H1 (cell line): ENCODE measurements at regions not wholly inside any gene's neighbourhood (a gene's known extent, or its start where the extent isn't known, plus 50 kb on each side); places are given as distances from the start of the nearest gene placed in this dataset.

Source experiments
- CTCF ChIA-PET: fragments of 300-600 bp; sonication (Branson Sonifier 250); formaldehyde crosslinking; loops from one replicate; lab custom pipeline; 2021; ENCODE audit not compliant: partially characterized antibody; lab: Charles Lee
- POLR2A ChIA-PET: fragments of 300-600 bp; sonication (Branson Sonifier 250); formaldehyde crosslinking; loops from one replicate; lab custom pipeline; 2021; ENCODE audit warnings: inconsistent platforms; ENCODE audit not compliant: partially characterized antibody; lab: Charles Lee
- DNase-seq, 2 experiments: peaks; one replicate each; pipeline versions ENCODE4 v3.0.0 to v3.0.0-alpha.2; 2010 to 2022; ENCODE audit warnings: low spot score in 2 of 2, low read depth in 1 of 2, mixed read lengths in 1 of 2
- FAIRE-seq: peaks from 2 replicates; lab custom pipeline; 2011; peaks lifted over from hg19 to GRCh38; lab: Jason Lieb, UNC
- H2AFZ ChIP-seq: 2 replicates; pipeline ENCODE4 v1.8.1; 2012; ENCODE audit warnings: low read length, inconsistent platforms
- H2AK5ac ChIP-seq: 2 replicates; pipeline ENCODE4 v1.6.1; 2013; ENCODE audit warnings: low read depth, low read length
- H2BK120ac ChIP-seq: replicated peaks from 2 replicates; pipeline ENCODE3; 2013; ENCODE audit warnings: low read depth, low read length, inconsistent platforms
- H2BK12ac ChIP-seq: 2 replicates; pipeline ENCODE4 v1.6.1; 2013; ENCODE audit warnings: low read depth, low read length
- H2BK15ac ChIP-seq: 2 replicates; pipeline ENCODE4 v1.6.1; 2013; ENCODE audit warnings: low read length
- H2BK20ac ChIP-seq: 2 replicates; pipeline ENCODE4 v1.6.1; 2013; ENCODE audit warnings: low read length
- H2BK5ac ChIP-seq: 2 replicates; pipeline ENCODE4 v1.6.1; 2013; ENCODE audit warnings: low read depth, low read length
- H3K14ac ChIP-seq: 2 replicates; pipeline ENCODE4 v1.6.1; 2013; ENCODE audit warnings: inconsistent platforms; ENCODE audit not compliant: insufficient read length
- H3K18ac ChIP-seq: 2 replicates; pipeline ENCODE4 v1.6.1; 2013; ENCODE audit warnings: low read length; ENCODE audit errors: extremely low read depth
- H3K23ac ChIP-seq: 2 replicates; pipeline ENCODE4 v1.6.1; 2013; ENCODE audit warnings: inconsistent platforms; ENCODE audit not compliant: insufficient read length
- H3K23me2 ChIP-seq: 2 replicates; pipeline ENCODE4 v1.6.1; 2013; ENCODE audit warnings: low read depth, low read length
- H3K27ac ChIP-seq: 2 replicates; pipeline ENCODE4 v1.6.1; 2011; ENCODE audit warnings: low read depth, low read length, inconsistent platforms
- H3K27me3 ChIP-seq, 4 experiments: replicated peaks in 1 of 4; 1 replicate in 1 of 4; 2 replicates in 3 of 4; pipeline versions ENCODE4 v1.6.1 to v1.8.1; 2011 to 2013; ENCODE audit warnings: low read length in 3 of 4, mild to moderate bottlenecking in 3 of 4, inconsistent platforms in 2 of 4, mixed read lengths in 2 of 4, moderate library complexity in 1 of 4; ENCODE audit not compliant: control insufficient read depth in 3 of 4, insufficient read depth in 3 of 4; ENCODE audit errors: extremely low read depth in 1 of 4
- H3K36me3 ChIP-seq, 4 experiments: 2 replicates each; pipeline versions ENCODE4 v1.6.1 to v1.8.1; 2011 to 2013; ENCODE audit warnings: mild to moderate bottlenecking in 4 of 4, low read length in 3 of 4, moderate library complexity in 2 of 4, control low read depth in 1 of 4, inconsistent platforms in 1 of 4; ENCODE audit not compliant: insufficient read depth in 4 of 4, control insufficient read depth in 2 of 4
- H3K4ac ChIP-seq: replicated peaks from 2 replicates; pipeline ENCODE3; 2013; ENCODE audit warnings: low read length, low read depth, mixed read lengths, inconsistent platforms; ENCODE audit not compliant: insufficient read length
- H3K4me1 ChIP-seq, 4 experiments: replicated peaks in 1 of 4; 1 replicate in 1 of 4; 2 replicates in 3 of 4; pipeline versions ENCODE4 v1.6.1 to v1.8.1; 2011 to 2013; ENCODE audit warnings: low read length in 3 of 4, inconsistent platforms in 2 of 4, mixed read lengths in 1 of 4; ENCODE audit not compliant: insufficient read depth in 4 of 4, control insufficient read depth in 3 of 4
- H3K4me2 ChIP-seq, 2 experiments: 2 replicates each; pipeline versions ENCODE4 v1.6.1 to v1.8.1; 2011 to 2013; ENCODE audit warnings: low read depth in 2 of 2, low read length in 2 of 2, control low read depth in 1 of 2, inconsistent platforms in 1 of 2, mild to moderate bottlenecking in 1 of 2; ENCODE audit not compliant: insufficient read depth in 1 of 2
- H3K4me3 ChIP-seq, 4 experiments: fragments of 200-600, 300-600 bp in 1 of 4; sonication (generic), shearing (Covaris generic), sonication (Bioruptor Twin) in 1 of 4; 2 replicates each; pipeline versions ENCODE4 v1.5.1 to v1.8.1; 2011 to 2016; ENCODE audit warnings: low read length in 4 of 4, low read depth in 3 of 4, control low read depth in 2 of 4, inconsistent platforms in 2 of 4, mild to moderate bottlenecking in 2 of 4, mixed read lengths in 1 of 4, moderate library complexity in 1 of 4; ENCODE audit not compliant: insufficient read depth in 2 of 4; ENCODE audit errors: extremely low read depth in 1 of 4
- H3K56ac ChIP-seq: replicated peaks from 2 replicates; pipeline ENCODE3; 2013; ENCODE audit warnings: low read depth, mild to moderate bottlenecking, mixed read lengths, low read length, inconsistent platforms; ENCODE audit not compliant: insufficient read length
- H3K79me1 ChIP-seq: 2 replicates; pipeline ENCODE4 v1.6.1; 2013; ENCODE audit warnings: low read depth, low read length, control low read depth
- H3K79me2 ChIP-seq, 2 experiments: 2 replicates each; pipeline versions ENCODE4 v1.6.1 to v1.8.1; 2012 to 2013; ENCODE audit warnings: low read length in 2 of 2, mild to moderate bottlenecking in 2 of 2, inconsistent platforms in 1 of 2; ENCODE audit not compliant: insufficient read depth in 2 of 2, control insufficient read depth in 1 of 2
- H3K9ac ChIP-seq, 4 experiments: replicated peaks in 1 of 4; 1 replicate in 1 of 4; 2 replicates in 3 of 4; pipeline versions ENCODE4 v1.6.1 to v1.8.1; 2011 to 2013; ENCODE audit warnings: low read depth in 3 of 4, low read length in 3 of 4, control low read depth in 2 of 4, mild to moderate bottlenecking in 2 of 4, moderate library complexity in 2 of 4, inconsistent platforms in 1 of 4; ENCODE audit errors: extremely low read depth in 1 of 4
- H3K9me3 ChIP-seq, 2 experiments: 2 replicates each; pipeline versions ENCODE4 v1.6.1 to v1.8.1; 2012 to 2013; ENCODE audit warnings: mild to moderate bottlenecking in 2 of 2, moderate library complexity in 2 of 2, control low read depth in 1 of 2, inconsistent platforms in 1 of 2, low read depth in 1 of 2, low read length in 1 of 2, mixed read lengths in 1 of 2; ENCODE audit not compliant: insufficient read depth in 2 of 2
- H4K20me1 ChIP-seq, 2 experiments: replicated peaks in 1 of 2; 2 replicates each; pipeline versions ENCODE3 to v1.8.1; 2011 to 2013; ENCODE audit warnings: inconsistent platforms in 2 of 2, low read length in 2 of 2, mild to moderate bottlenecking in 1 of 2; ENCODE audit not compliant: insufficient read depth in 2 of 2, control insufficient read depth in 1 of 2
- H4K5ac ChIP-seq: 2 replicates; pipeline ENCODE4 v1.6.1; 2013; ENCODE audit warnings: low read length, low read depth, mixed read lengths, inconsistent platforms; ENCODE audit not compliant: insufficient read length
- H4K8ac ChIP-seq: 2 replicates; pipeline ENCODE4 v1.8.0; 2013; ENCODE audit warnings: mild to moderate bottlenecking, moderate library complexity, low read length, inconsistent platforms; ENCODE audit not compliant: insufficient read depth; ENCODE audit errors: extremely low read depth
- H4K91ac ChIP-seq: replicated peaks from 2 replicates; pipeline ENCODE3; 2013; ENCODE audit warnings: low read length, mixed read lengths, inconsistent platforms; ENCODE audit not compliant: insufficient read length
- RAD21 ChIP-seq, 2 experiments: IDR thresholded peaks in 1 of 2; conservative IDR thresholded peaks in 1 of 2; 2 replicates each; pipeline ENCODE4 v1.6.1; 2011; ENCODE audit warnings: low read depth in 2 of 2, low read length in 2 of 2, improper control_type of control experiment in 1 of 2, inconsistent platforms in 1 of 2, mild to moderate bottlenecking in 1 of 2, moderate library complexity in 1 of 2
- SIRT6 ChIP-seq: IDR thresholded peaks from one replicate; pipeline ENCODE4 v1.7.1; 2012; ENCODE audit warnings: low read length, inconsistent platforms
- WGBS, 2 experiments: shearing (Covaris generic) in 1 of 2; methylation state at CpG; one replicate each; pipeline versions ENCODE4 v1.1.6 to v1.1.7; 2013 to 2015; ENCODE audit warnings: low lambda C conversion rate in 2 of 2, mixed read lengths in 2 of 2, inconsistent platforms in 1 of 2, low coverage in 1 of 2, missing lambda C conversion rate in 1 of 2; ENCODE audit not compliant: insufficient replicate concordance in 2 of 2, insufficient coverage in 1 of 2, insufficient read length in 1 of 2; ENCODE audit errors: extremely low coverage in 1 of 2, missing lambda C conversion rate in 1 of 2; 5-methylcytosine and 5-hydroxymethylcytosine counted together

DNA sequence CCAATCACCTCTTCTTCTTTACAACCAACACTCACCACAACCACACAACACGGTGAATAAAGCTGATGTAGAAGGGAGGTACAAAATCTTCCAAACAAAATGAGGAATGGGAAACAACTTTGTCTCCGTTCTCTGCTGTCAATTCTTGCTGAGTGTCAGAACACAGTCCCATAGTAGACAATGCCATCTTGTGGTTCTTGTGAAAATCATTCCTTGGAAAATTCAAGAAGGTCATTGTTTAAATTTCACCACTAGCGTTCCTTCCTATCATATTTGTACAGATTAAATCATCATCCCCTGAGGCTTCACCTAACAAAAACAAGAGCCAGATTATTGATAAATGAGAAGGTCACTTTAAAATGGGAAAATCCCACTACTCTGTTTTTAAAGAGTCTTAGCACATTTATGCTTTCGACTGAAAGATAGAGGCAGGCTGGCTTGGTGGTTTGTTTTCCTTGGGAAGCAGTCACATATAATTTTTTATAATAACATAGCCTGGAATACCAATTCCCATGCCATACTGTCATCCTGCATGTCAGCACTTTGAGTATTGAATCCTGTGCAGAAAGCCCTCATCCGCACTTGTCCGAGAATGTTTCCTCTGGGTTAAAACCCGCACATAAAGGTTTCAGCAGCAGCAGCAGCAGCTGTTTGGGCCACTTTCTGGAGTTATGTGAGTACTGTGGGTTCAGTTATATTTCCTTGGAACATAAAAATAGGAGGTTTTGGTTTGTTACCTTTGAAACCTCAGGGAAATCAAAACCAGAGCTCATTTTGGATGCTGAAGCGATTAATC, 395.0 kb upstream of the SMARCA2 start:
- H3K56ac ChIP-seq = no peak overlapping the region
- no peaks in the 10 kb centered on the region; a peak in 1 of 8 replicates for H3K36me3 ChIP-seq
- CTCF ChIA-PET = no interaction called here
- H3K4me3 ChIP-seq = no peak overlapping the region
- no peaks in the 10 kb centered on the region for H3K79me2 ChIP-seq
- H3K4me2 ChIP-seq = no peak overlapping the region
- no peak overlapping the region for H4K5ac ChIP-seq
- H2BK15ac ChIP-seq = no peak overlapping the region
- no peak overlapping the region for H2BK12ac ChIP-seq
- no peak overlapping the region for H2AK5ac ChIP-seq
- no peak overlapping the region for H3K23ac ChIP-seq
- H3K14ac ChIP-seq = no peak overlapping the region
- POLR2A ChIA-PET = no interaction called here
- no peak overlapping the region for H2BK20ac ChIP-seq
- H3K27me3 ChIP-seq = no peaks in the 10 kb centered on the region
- H3K9me3 ChIP-seq = peaks cover 72 to 89% of the 10 kb centered on the region in 2 experiments
- no peaks in the 10 kb centered on the region for H3K4me1 ChIP-seq
- no peak overlapping the region for H3K18ac ChIP-seq
- 85% methylated on average over 8 of the region's 8 CpGs; no CpG with 5 or more reads in 1 of the 2 experiments for WGBS, 2 experiments
- no peak overlapping the region for H2AFZ ChIP-seq
- no peak overlapping the region for H2BK5ac ChIP-seq
- H3K79me1 ChIP-seq = no peaks in the 10 kb centered on the region
- no peak overlapping the region for H4K91ac ChIP-seq
- H3K4ac ChIP-seq = no peak overlapping the region
- H3K27ac ChIP-seq = no peak overlapping the region
- TF ChIP-seq RAD21 (IDR thresholded peaks at IDR 0.05 in 1 of 2, conservative IDR thresholded peaks at IDR 0.05 in 1 of 2; ENCODE audit: low read depth in 2 of 2, low read length in 2 of 2) = peak; percentile 27 to 42; a peak in 3 of 4 replicates
- no peak for TF ChIP-seq SIRT6
- no peak overlapping the region for H3K9ac ChIP-seq
- FAIRE-seq = no peak
- no peak for DNase-seq
- no peak overlapping the region for H4K8ac ChIP-seq
- H2BK120ac ChIP-seq = no peak overlapping the region
- H4K20me1 ChIP-seq = no peaks in the 10 kb centered on the region
- no peaks in the 10 kb centered on the region for H3K23me2 ChIP-seq
